Loucy (cell line): ENCODE measurements at regions not wholly inside any gene's neighbourhood (a gene's known extent, or its start where the extent isn't known, plus 50 kb on each side); places are given as distances from the start of the nearest gene placed in this dataset.

Experiments used
- EZH2phosphoT487 ChIP-seq: fragments of 200-600 bp; IDR thresholded peaks from 2 replicates; pipeline ENCODE4 v1.6.1; 2018; ENCODE audit warnings: antibody characterized with exemption, mild to moderate bottlenecking, moderate library complexity, borderline replicate concordance
- TF ChIP-seq, protein P1 (sequence below): fragments of 200-600 bp; sonication (generic); conservative IDR thresholded peaks from 2 replicates; pipeline ENCODE4 v1.5.1; 2014; ENCODE audit warnings: mild to moderate bottlenecking, antibody characterized with exemption, low read length

DNA sequence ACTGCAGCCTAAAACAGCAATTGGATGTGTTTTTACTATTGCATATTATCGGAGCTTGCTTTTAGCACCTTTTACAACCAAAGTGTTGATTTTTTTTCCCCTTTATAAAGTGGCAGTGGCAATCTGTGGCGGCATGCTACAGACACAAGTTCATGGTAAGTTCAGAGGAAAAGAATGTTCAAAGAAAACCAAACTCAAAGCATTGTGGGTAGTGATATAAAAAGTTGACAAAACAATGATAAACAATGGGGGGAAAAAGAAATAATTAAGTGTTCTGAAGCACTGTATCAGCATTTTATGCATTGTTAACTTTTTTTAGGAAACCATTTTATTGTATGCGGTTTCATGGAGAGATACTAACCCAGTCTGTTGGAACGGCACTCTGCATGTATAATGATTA, 492.0 kb upstream of the SOX5 start:
- TF ChIP-seq, protein P1, sequence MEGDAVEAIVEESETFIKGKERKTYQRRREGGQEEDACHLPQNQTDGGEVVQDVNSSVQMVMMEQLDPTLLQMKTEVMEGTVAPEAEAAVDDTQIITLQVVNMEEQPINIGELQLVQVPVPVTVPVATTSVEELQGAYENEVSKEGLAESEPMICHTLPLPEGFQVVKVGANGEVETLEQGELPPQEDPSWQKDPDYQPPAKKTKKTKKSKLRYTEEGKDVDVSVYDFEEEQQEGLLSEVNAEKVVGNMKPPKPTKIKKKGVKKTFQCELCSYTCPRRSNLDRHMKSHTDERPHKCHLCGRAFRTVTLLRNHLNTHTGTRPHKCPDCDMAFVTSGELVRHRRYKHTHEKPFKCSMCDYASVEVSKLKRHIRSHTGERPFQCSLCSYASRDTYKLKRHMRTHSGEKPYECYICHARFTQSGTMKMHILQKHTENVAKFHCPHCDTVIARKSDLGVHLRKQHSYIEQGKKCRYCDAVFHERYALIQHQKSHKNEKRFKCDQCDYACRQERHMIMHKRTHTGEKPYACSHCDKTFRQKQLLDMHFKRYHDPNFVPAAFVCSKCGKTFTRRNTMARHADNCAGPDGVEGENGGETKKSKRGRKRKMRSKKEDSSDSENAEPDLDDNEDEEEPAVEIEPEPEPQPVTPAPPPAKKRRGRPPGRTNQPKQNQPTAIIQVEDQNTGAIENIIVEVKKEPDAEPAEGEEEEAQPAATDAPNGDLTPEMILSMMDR: no peak
- no peak for TF ChIP-seq EZH2phosphoT487
